ENCODE measurements at regions not wholly inside any gene's neighbourhood (a gene's known extent, or its start where the extent isn't known, plus 50 kb on each side); places are given as distances from the start of the nearest gene placed in this dataset.

DNA sequence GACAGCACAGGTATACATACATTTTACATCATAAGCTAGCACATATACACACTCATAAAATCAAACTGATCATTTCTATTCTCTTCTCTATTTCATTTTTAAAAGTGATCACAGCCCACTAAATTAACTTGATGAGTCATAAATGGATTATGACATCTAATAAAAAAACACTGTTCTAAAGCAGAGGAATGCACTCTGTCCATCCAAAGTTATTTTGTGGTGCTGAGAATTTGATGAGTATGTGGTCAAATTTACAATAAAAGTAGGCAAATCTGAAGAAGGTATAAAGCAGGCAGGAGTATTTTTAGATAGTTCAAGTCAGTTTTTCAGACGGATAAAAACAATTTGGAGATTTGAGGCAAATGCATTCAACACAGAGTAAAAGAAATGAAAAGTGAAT is 104.4 kb downstream of the NOL4 start:
- TF ChIP-seq EP300 (conservative IDR thresholded peaks at IDR 0.05; ENCODE audit: poor library complexity, severe bottlenecking) (no peak), EZH2 (IDR thresholded peaks at IDR 0.05; ENCODE audit: borderline replicate concordance, insufficient read depth, low read length, poor library complexity, severe bottlenecking) (no peak), TAF1 (IDR thresholded peaks at IDR 0.05; ENCODE audit: low read depth) (no peak), SMC3 (conservative IDR thresholded peaks at IDR 0.05; ENCODE audit: poor library complexity) (no peak), POLR2AphosphoS5 (IDR thresholded peaks at IDR 0.05) (no peak), RAD21 (conservative IDR thresholded peaks at IDR 0.05) (no peak), MXI1 (conservative IDR thresholded peaks at IDR 0.05; ENCODE audit: poor library complexity, severe bottlenecking) (no peak)
- TF ChIP-seq, protein P1, sequence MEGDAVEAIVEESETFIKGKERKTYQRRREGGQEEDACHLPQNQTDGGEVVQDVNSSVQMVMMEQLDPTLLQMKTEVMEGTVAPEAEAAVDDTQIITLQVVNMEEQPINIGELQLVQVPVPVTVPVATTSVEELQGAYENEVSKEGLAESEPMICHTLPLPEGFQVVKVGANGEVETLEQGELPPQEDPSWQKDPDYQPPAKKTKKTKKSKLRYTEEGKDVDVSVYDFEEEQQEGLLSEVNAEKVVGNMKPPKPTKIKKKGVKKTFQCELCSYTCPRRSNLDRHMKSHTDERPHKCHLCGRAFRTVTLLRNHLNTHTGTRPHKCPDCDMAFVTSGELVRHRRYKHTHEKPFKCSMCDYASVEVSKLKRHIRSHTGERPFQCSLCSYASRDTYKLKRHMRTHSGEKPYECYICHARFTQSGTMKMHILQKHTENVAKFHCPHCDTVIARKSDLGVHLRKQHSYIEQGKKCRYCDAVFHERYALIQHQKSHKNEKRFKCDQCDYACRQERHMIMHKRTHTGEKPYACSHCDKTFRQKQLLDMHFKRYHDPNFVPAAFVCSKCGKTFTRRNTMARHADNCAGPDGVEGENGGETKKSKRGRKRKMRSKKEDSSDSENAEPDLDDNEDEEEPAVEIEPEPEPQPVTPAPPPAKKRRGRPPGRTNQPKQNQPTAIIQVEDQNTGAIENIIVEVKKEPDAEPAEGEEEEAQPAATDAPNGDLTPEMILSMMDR (IDR thresholded peaks at IDR 0.05; ENCODE audit: poor library complexity, severe bottlenecking) = no peak
- TF ChIP-seq, protein P2, sequence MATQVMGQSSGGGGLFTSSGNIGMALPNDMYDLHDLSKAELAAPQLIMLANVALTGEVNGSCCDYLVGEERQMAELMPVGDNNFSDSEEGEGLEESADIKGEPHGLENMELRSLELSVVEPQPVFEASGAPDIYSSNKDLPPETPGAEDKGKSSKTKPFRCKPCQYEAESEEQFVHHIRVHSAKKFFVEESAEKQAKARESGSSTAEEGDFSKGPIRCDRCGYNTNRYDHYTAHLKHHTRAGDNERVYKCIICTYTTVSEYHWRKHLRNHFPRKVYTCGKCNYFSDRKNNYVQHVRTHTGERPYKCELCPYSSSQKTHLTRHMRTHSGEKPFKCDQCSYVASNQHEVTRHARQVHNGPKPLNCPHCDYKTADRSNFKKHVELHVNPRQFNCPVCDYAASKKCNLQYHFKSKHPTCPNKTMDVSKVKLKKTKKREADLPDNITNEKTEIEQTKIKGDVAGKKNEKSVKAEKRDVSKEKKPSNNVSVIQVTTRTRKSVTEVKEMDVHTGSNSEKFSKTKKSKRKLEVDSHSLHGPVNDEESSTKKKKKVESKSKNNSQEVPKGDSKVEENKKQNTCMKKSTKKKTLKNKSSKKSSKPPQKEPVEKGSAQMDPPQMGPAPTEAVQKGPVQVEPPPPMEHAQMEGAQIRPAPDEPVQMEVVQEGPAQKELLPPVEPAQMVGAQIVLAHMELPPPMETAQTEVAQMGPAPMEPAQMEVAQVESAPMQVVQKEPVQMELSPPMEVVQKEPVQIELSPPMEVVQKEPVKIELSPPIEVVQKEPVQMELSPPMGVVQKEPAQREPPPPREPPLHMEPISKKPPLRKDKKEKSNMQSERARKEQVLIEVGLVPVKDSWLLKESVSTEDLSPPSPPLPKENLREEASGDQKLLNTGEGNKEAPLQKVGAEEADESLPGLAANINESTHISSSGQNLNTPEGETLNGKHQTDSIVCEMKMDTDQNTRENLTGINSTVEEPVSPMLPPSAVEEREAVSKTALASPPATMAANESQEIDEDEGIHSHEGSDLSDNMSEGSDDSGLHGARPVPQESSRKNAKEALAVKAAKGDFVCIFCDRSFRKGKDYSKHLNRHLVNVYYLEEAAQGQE (IDR thresholded peaks at IDR 0.05; ENCODE audit: borderline replicate concordance) = no peak

Measured in neural cell (in vitro differentiated cells).